Endothelial cell of umbilical vein (primary cell): ENCODE measurements at regions not wholly inside any gene's neighbourhood (a gene's known extent, or its start where the extent isn't known, plus 50 kb on each side); places are given as distances from the start of the nearest gene placed in this dataset.

Experiments
- POLR2AphosphoS5 ChIP-seq: IDR thresholded peaks from 2 replicates; pipeline ENCODE4 v1.6.1; 2012; ENCODE audit warnings: low read depth, mild to moderate bottlenecking, control low read depth, low read length, moderate library complexity; ENCODE audit not compliant: insufficient read depth
- TF ChIP-seq, protein P1 (sequence below), 2 donors: IDR thresholded peaks; 1 replicate in 1 of 2; 2 replicates in 1 of 2; pipeline ENCODE4 v1.5.1; 2011; ENCODE audit warnings: low read length in 2 of 2, mild to moderate bottlenecking in 2 of 2, moderate library complexity in 2 of 2, control low read depth in 1 of 2, inconsistent platforms in 1 of 2, low read depth in 1 of 2; ENCODE audit not compliant: insufficient read depth in 1 of 2; ENCODE audit errors: extremely low read depth in 1 of 2

DNA sequence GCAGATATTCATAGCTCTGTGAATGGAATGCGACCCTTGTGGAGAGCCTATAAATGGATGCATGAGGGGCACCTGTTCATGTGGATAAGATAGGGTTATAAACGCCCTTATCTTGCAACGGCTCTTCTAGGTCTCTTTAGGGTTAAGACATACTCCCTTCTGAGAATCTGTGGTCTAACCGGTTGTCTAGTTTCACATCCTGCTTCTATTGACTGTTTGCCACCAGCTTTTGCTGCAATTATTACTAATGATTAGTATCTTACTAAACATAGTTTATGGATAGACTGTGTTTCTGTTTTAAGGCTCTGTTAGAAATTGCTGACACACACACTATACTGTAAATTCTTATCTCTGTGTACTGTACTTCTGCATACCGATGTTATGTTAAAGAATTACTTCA is 198.9 kb upstream of the CYLC2 start:
- TF ChIP-seq, protein P1, sequence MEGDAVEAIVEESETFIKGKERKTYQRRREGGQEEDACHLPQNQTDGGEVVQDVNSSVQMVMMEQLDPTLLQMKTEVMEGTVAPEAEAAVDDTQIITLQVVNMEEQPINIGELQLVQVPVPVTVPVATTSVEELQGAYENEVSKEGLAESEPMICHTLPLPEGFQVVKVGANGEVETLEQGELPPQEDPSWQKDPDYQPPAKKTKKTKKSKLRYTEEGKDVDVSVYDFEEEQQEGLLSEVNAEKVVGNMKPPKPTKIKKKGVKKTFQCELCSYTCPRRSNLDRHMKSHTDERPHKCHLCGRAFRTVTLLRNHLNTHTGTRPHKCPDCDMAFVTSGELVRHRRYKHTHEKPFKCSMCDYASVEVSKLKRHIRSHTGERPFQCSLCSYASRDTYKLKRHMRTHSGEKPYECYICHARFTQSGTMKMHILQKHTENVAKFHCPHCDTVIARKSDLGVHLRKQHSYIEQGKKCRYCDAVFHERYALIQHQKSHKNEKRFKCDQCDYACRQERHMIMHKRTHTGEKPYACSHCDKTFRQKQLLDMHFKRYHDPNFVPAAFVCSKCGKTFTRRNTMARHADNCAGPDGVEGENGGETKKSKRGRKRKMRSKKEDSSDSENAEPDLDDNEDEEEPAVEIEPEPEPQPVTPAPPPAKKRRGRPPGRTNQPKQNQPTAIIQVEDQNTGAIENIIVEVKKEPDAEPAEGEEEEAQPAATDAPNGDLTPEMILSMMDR (IDR thresholded peaks at IDR 0.05; ENCODE audit: extremely low read depth in 1 of 2, insufficient read depth in 1 of 2, low read depth in 1 of 2, low read length in 2 of 2): no peak
- TF ChIP-seq POLR2AphosphoS5: no peak
